Medulla oblongata (tissue), 1 donor: ENCODE measurements at regions not wholly inside any gene's neighbourhood (a gene's known extent, or its start where the extent isn't known, plus 50 kb on each side); places are given as distances from the start of the nearest gene placed in this dataset.
"Not testable (repeated sequence)": the region's sequence is repeated elsewhere in the genome, so short reads cannot be mapped to it uniquely, and the experiment has no call there.

ENCODE experiments used
- DNase-seq: peaks from one replicate; pipeline ENCODE4 v3.0.0-alpha.2; 2015; ENCODE audit errors: extremely low spot score

DNA sequence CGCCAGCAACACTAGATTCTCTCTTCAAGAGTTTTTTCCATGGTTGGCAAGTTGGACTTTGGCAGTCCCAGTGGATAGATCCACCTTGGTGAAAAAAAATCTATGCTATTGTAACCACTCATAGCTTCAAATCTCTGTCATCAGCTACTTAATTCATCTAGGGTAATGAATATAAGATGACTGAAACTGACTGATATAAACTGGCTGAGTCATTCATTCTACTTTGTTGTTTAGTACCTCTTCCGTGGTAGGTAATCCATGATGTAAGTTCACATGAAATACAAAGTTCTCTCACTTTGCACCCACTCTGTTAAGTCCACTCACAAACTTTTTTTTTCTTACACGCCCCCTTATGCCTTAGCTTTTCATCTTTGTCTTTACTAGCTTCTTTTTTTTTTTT, 1381.5 kb downstream of the SLITRK5 start:
- no peak for DNase-seq

DNA sequence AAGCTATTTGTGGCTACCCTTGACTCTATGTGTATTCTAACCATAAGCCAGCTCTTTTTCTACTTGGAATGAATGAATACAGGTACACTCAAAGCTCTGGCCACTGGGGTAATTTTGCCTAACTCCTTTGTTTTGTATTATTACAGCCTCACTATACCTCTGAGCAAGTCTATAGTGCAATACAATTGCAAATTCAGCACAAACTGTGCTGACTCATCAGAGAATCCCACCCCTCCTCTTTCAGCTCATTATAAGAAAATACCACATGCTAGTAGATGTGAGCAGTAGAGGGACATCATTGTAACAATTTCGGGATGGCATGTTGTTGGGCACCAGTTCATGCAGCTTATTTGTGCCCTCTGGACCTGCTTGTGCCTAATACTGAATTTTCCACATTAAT, 1382.2 kb downstream of the SLITRK5 start:
- no peak for DNase-seq

DNA sequence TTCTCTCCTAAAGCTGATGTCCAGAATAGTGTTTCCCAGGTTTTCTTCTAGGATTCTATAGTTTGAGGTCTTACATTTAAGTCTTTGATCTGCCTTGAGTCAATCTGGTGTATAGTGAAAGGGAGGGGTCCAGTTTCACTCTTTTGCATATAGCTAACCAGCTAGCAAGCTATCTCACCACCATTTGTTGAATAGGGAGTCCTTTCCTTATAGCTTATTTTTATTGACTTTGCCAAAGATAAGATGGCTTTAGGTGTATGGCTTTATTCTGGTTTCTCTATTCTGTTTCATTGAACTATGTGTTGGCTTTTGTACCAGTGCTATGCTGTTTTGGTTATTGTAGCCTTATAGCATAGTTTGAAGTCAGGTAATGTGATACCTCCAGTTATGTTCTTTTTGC, 1386.1 kb downstream of the SLITRK5 start:
- no peak for DNase-seq

GRCh38 chr13:89057862-89058261, 1386.7 kb downstream of the SLITRK5 start:
- DNase-seq: no peak

DNA sequence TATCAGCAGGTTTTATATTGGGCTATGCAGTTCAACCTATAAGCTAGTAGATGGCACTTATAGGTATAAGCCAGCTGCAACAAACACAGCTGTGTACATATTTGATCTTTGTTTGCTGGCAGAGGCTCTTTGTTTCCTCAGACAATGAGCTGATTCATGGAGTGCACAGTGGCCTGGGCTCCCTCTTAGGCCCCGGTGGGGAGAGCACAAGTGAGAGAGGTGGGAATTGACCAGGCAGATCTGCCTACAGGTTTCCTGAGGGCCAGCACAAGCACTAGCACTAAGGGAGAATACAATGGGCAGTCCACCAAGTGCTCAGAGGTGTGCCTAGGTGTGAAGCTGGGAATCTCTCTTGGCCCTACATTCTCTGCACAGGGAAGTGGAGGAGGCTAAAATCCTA, 1390.7 kb downstream of the SLITRK5 start:
- no peak for DNase-seq

DNA sequence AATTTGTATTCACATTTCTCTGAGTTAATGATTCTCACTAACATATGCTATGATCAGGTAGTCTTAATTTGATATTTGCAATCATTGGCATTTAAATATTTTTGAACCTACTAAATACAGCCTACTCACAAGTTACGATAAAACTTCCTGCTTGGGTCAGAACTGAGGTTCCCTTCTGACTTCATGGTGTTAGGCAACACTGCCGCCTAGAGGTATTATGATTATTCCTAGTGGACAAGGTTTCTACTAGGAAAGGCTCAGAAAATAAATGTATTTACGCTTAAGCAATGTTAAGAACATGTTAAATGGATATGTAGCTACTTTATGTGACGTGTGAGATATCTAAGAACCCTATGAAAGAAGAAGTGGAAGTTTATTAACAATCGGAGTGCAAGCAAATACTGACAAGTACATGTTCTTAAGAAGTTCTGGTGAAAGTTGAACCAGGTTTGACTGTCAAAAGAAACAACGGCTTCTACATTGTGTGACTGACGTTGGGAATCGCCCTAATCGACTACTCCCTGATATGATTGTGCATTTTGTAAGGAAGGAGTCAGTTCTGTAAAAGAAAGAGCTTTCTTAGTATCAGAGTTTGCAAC, 1395.8 kb downstream of the SLITRK5 start:
- peak; percentile 72 for DNase-seq

DNA sequence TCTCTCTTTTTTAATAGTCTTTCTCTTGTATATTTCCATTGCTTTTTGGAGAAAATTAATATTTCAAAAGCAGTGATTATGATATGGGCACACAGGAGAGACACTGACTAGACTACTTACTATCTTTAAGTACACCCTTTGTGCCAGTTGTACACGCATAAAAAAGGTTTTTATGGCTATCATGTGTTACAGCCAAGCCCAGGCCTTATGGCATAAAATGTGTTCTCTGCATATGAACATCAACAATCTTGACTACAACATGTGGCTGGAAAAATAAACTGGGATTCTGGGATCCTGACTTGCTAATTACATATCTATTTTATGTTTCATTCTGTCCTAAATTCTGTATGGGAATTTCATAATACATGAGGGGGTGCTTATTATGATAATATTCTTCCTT, 1401.8 kb downstream of the SLITRK5 start:
- DNase-seq: no peak

- no peak for DNase-seq
Measured at GRCh38 chr13:89076622-89077021, 1405.5 kb downstream of the SLITRK5 start.

DNA sequence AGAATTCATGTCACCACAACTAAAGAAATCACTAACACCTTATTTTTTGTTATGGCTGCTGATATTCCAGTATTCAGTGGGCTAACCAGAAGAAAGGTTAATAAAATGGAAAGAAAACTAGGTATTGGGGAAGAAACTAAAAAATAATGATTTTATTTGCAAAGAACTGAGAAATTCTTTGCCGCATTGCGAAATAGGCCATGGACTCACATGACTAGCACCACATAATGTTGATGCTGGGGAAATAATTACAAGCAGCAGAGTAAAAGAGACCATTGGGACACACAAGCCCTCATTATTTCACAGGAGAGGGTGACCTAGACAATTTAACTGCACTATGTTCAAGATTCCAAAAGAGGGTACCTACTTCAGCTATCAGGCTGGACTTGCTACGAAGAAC, 1411.5 kb downstream of the SLITRK5 start:
- no peak for DNase-seq

DNA sequence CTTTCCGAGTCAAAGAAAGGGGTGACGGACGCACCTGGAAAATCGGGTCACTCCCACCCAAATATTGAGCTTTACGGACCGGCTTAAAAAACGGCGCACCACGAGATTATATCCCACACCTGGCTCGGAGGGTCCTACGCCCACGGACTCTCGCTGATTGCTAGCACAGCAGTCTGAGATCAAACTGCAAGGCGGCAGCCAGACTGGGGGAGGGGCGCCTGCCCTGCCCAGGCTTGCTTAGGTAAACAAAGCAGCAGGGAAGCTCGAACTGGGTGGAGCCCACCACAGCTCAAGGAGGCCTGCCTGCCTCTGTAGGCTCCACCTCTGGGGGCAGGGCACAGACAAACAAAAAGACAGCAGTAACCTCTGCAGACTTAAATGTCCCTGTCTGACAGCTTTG, 1416.9 kb downstream of the SLITRK5 start:
- DNase-seq: not testable (repeated sequence)

DNA sequence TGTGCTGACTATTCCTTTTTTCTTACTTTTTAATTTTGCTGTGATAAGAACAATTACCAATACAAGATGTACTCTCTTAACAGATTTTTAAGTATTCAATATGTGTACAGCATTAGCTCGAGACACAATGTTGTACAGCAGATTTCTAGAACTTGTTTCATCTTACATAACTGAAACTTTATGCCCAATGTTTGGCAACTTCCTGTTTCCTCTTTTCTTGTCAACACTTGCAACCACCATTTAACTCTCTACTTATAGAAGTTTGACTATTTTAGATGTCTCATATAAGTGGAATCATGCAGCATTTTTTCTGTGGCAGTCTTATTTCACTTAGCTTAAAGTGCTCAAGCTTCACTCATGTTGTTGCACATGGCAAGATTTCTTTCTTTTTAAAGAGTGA, 1426.8 kb downstream of the SLITRK5 start:
- no peak for DNase-seq

- DNase-seq: no peak
Measured at GRCh38 chr13:89113744-89114143, 1442.6 kb downstream of the SLITRK5 start.

DNA sequence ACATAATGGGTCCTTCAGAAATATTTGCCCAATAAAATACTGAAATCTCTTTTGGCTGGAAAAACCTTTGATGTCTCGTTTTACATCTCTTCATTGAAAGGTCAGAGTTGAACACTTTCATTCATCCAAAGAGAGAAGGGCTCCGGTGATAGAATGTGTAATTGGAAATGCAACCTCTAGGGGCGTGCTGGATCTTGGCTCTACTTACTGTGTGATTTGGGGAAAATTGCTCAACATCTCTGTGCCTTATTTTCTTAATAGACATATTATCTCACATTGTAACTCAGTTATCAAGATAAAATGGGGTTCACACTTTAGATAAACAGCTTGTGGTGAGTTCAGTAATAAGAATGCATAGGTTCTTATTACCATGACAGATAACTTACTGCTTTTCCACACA, 1444.1 kb downstream of the SLITRK5 start:
- DNase-seq: no peak

- DNase-seq: no peak
Measured at GRCh38 chr13:89136678-89137077, 1465.5 kb downstream of the SLITRK5 start.

DNA sequence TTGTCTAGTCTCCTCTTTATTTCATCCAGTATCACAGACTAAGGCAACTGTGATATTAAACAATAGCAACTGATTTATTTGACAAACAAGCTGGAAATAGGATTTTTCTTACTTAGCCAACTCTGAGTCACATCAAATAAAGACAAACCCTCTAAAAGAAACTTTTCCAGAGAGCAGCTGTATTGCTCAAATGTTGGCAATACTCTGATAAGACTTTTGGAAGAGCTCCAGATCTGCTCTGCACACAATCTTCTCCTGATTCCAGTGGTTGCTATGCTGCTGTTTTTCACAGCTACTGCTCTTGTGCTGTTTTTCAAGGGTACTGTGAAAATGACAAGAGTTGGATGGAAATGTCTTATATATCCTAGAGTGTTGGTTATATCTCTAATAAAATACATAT, 1479.2 kb downstream of the SLITRK5 start:
- no peak for DNase-seq

- no peak for DNase-seq
Measured at GRCh38 chr13:89153941-89154340, 1482.8 kb downstream of the SLITRK5 start.

- DNase-seq: no peak
Measured at GRCh38 chr13:89163096-89163495, 1491.9 kb downstream of the SLITRK5 start.

- DNase-seq: no peak
Measured at GRCh38 chr13:89165685-89166084, 1494.5 kb downstream of the SLITRK5 start.

- DNase-seq: no peak
Measured at GRCh38 chr13:89169951-89170350, 1498.8 kb downstream of the SLITRK5 start.

- no peak for DNase-seq
Measured at GRCh38 chr13:89181041-89181440, 1509.9 kb downstream of the SLITRK5 start.

GRCh38 chr13:89199138-89199537, 1528.0 kb downstream of the SLITRK5 start:
- DNase-seq: no peak

DNA sequence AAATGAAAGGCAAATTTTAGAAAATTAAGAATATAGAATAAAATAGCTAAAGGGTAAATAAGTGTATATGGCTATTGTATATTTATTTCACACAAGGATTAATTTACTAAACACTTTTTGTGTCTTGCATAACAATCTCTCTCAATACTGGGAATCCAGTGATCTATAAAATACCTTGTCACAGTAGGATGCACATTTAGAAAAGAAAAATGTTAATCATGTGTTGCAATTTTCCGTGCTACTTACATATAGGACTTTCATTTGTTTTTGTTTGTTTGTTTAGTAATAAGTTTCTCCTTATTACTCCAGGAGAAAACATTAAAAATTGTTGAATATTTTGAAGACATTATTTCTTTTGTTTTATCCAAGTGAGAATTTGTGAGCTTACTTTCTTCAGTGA, 1533.3 kb downstream of the SLITRK5 start:
- DNase-seq: no peak

GRCh38 chr13:89205856-89206520, 1534.8 kb downstream of the SLITRK5 start:
- no peak for DNase-seq

DNA sequence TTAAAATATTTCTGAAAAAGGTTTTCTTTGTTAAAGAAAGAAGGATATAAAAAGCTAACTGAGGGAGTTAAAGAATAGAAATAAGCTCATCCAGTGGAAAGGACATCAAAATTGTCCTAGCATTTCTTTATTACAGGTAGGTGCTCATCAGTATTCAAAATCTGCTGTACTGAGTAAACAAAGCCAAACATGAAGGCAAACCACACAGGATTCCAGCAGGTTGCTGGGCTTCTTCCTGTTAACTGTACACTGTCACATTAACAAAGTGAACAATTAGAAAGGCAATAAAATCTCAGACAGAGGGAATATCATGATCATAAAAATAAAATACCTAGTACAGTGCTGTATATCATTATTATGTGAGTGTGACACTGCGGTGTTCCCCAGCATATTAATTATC, 1541.0 kb downstream of the SLITRK5 start:
- no peak for DNase-seq
